ENCODE measurements at regions not wholly inside any gene's neighbourhood (a gene's known extent, or its start where the extent isn't known, plus 50 kb on each side); places are given as distances from the start of the nearest gene placed in this dataset.

- WGBS (ENCODE audit: insufficient coverage, low coverage, low lambda C conversion rate, missing lambda C conversion rate), result 44% methylated on average over 13 of the region's 17 CpGs
These were observed 98.7 kb upstream of the SDK2 start for GRCh38 chr17:73742948-73743381.

GRCh38 chr17:73743518-73744201 is 99.4 kb upstream of the SDK2 start:
- no peaks in the 10 kb centered on the region for H3K9me3 ChIP-seq
- no peak overlapping the region for H3K4me3 ChIP-seq
- ATAC-seq, result no peak
- H3K36me3 ChIP-seq, result no peaks in the 10 kb centered on the region
- WGBS (ENCODE audit: insufficient coverage, low coverage, low lambda C conversion rate, missing lambda C conversion rate), result 64% methylated on average over 8 of the region's 8 CpGs
- peaks cover 0 to 3% (median 0%) of the 10 kb centered on the region in 4 donors for H3K4me1 ChIP-seq
- intact Hi-C loops (cut with DNase I), result no loop called here
- DNase-seq, result no peak
- no peaks in the 10 kb centered on the region for H3K27me3 ChIP-seq
- no peak overlapping the region for H3K27ac ChIP-seq
- TF ChIP-seq POLR2A (IDR thresholded peaks at IDR 0.05) (no peak), CTCF (IDR thresholded peaks at IDR 0.05) (no peak)

More at GRCh38 chr17:73742948-73743381, 98.7 kb upstream of the SDK2 start:
- no peaks in the 10 kb centered on the region for H3K36me3 ChIP-seq
- no peak for DNase-seq
- H3K9me3 ChIP-seq, result no peaks in the 10 kb centered on the region
- H3K4me3 ChIP-seq, result no peak overlapping the region
- TF ChIP-seq POLR2A (IDR thresholded peaks at IDR 0.05) (no peak), CTCF (IDR thresholded peaks at IDR 0.05) (no peak)
- peaks cover 0 to 2% (median 0%) of the 10 kb centered on the region in 4 donors for H3K4me1 ChIP-seq
- intact Hi-C loops (cut with DNase I), result no loop called here
- ATAC-seq, result no peak
- no peak overlapping the region for H3K27ac ChIP-seq
- no peaks in the 10 kb centered on the region for H3K27me3 ChIP-seq

DNA sequence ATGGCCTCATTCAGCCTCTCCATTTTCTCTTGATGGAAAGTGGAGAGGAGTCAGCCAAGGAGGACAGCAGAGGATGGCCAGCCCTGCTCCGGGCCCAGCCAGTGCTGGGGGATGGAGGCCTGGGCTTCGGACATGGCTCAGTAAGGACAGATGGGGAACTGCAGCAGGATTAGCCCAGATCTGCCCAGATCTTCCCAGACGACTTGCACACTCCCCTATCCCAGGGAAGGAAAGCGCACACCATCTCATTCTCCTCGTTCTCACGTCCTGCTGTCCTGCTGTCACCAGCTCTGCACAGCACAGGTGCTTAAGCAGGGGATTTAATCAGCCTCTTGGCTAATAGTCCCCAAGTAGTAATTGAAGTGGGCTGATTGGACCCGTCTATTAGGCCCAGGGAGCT is 100.2 kb upstream of the SDK2 start:
- peaks cover 0 to 3% (median 0%) of the 10 kb centered on the region in 4 donors for H3K4me1 ChIP-seq
- ATAC-seq (no peak), DNase-seq (no peak)
- no peaks in the 10 kb centered on the region for H3K9me3 ChIP-seq
- WGBS (ENCODE audit: insufficient coverage, low coverage, low lambda C conversion rate, missing lambda C conversion rate), result 44% methylated on average over 5 of the region's 7 CpGs
- no peak overlapping the region for H3K4me3 ChIP-seq
- no peaks in the 10 kb centered on the region for H3K36me3 ChIP-seq
- intact Hi-C loops (cut with DNase I), result no loop called here
- no peaks in the 10 kb centered on the region for H3K27me3 ChIP-seq
- TF ChIP-seq POLR2A (IDR thresholded peaks at IDR 0.05) (no peak), CTCF (IDR thresholded peaks at IDR 0.05) (no peak)
- no peak overlapping the region for H3K27ac ChIP-seq

GRCh38 chr17:73746314-73747073 is 102.2 kb upstream of the SDK2 start:
- TF ChIP-seq POLR2A (IDR thresholded peaks at IDR 0.05) (no peak), CTCF (IDR thresholded peaks at IDR 0.05) (no peak)
- intact Hi-C loops (cut with DNase I), result no loop called here
- H3K4me1 ChIP-seq, result peaks cover 0 to 13% (median 0%) of the 10 kb centered on the region in 4 donors
- no peak overlapping the region for H3K4me3 ChIP-seq
- H3K27ac ChIP-seq, result no peak overlapping the region
- H3K36me3 ChIP-seq, result no peaks in the 10 kb centered on the region
- no peaks in the 10 kb centered on the region for H3K27me3 ChIP-seq
- no peaks in the 10 kb centered on the region for H3K9me3 ChIP-seq
- ATAC-seq (no peak), DNase-seq (no peak)
- WGBS (ENCODE audit: insufficient coverage, low coverage, low lambda C conversion rate, missing lambda C conversion rate), result 46% methylated on average over 4 of the region's 12 CpGs

Measured in right lobe of liver (tissue), 6 donors.